OCI-LY7 (cell line): ENCODE measurements at regions not wholly inside any gene's neighbourhood (a gene's known extent, or its start where the extent isn't known, plus 50 kb on each side); places are given as distances from the start of the nearest gene placed in this dataset.

Experiments used
- BruUV-seq: library from RNA; stranded (reverse); fragments of 400-500 nt; replicated peaks from 2 replicates; lab custom pipeline; 2021; lab: Mats Ljungman, UMichigan
- CTCF ChIA-PET: fragments of 300-600 bp; sonication (Branson Sonifier 250); formaldehyde crosslinking; loops from one replicate; lab custom pipeline; 2022; ENCODE audit warnings: antibody characterized with exemption; ENCODE audit not compliant: unreplicated experiment; lab: Charles Lee
- POLR2A ChIA-PET: fragments of 300-600 bp; sonication (Branson Sonifier 250); formaldehyde crosslinking; loops from one replicate; lab custom pipeline; 2022; ENCODE audit warnings: antibody characterized with exemption; lab: Charles Lee
- DNase-seq: peaks from one replicate; pipeline ENCODE4 v3.0.0-alpha.2; 2015; ENCODE audit warnings: low spot score
- H2AFZ ChIP-seq: fragments of 200-600 bp; sonication (generic), shearing (Covaris generic); 2 replicates; pipeline ENCODE4 v1.6.1; 2014; ENCODE audit warnings: mild to moderate bottlenecking, antibody characterized with exemption, low read length, moderate library complexity
- H3K27ac ChIP-seq: fragments of 200-600 bp; sonication (generic); 2 replicates; pipeline ENCODE4 v1.5.1; 2014; ENCODE audit warnings: mixed run types, low read depth, mild to moderate bottlenecking, moderate library complexity, low read length, inconsistent platforms; ENCODE audit not compliant: poor library complexity, severe bottlenecking
- H3K36me3 ChIP-seq: fragments of 200-600 bp; sonication (generic); 2 replicates; pipeline ENCODE4 v1.6.1; 2014; ENCODE audit warnings: mild to moderate bottlenecking, antibody characterized with exemption, low read length, moderate library complexity, mixed read lengths; ENCODE audit not compliant: insufficient read depth
- H3K4me1 ChIP-seq: fragments of 200-600 bp; sonication (generic); 2 replicates; pipeline ENCODE4 v1.5.1; 2014; ENCODE audit warnings: mild to moderate bottlenecking, low read length; ENCODE audit not compliant: insufficient read depth, poor library complexity, severe bottlenecking
- H3K4me2 ChIP-seq: fragments of 200-600 bp; sonication (generic); 2 replicates; pipeline ENCODE4 v1.6.1; 2014; ENCODE audit warnings: mild to moderate bottlenecking, low read length
- H3K4me3 ChIP-seq: fragments of 200-600 bp; sonication (generic); 2 replicates; pipeline ENCODE4 v1.5.1; 2014; ENCODE audit warnings: mild to moderate bottlenecking, low read depth, low read length; ENCODE audit not compliant: poor library complexity, severe bottlenecking
- H3K79me2 ChIP-seq: fragments of 200-600 bp; sonication (generic); 2 replicates; pipeline ENCODE4 v1.6.1; 2016; ENCODE audit warnings: low read depth, mild to moderate bottlenecking, low read length, moderate library complexity, mixed read lengths; ENCODE audit not compliant: insufficient read depth
- H3K9me2 ChIP-seq: fragments of 200-600 bp; sonication (generic); 2 replicates; pipeline ENCODE4 v1.6.1; 2016; ENCODE audit warnings: mild to moderate bottlenecking, low read length, mixed read lengths; ENCODE audit not compliant: insufficient read depth
- H3K9me3 ChIP-seq: fragments of 200-600 bp; sonication (generic); 2 replicates; pipeline ENCODE4 v1.6.1; 2014; ENCODE audit warnings: mild to moderate bottlenecking, mixed run types, low read length, mixed read lengths
- H4K20me1 ChIP-seq: fragments of 200-600 bp; sonication (generic); 2 replicates; pipeline ENCODE4 v1.6.1; 2014; ENCODE audit warnings: mild to moderate bottlenecking, antibody characterized with exemption, low read length, moderate library complexity, mixed read lengths; ENCODE audit not compliant: insufficient read depth
- CTCF ChIP-seq: fragments of 200-600 bp; sonication (generic); conservative IDR thresholded peaks from 2 replicates; pipeline ENCODE4 v1.5.1; 2014; ENCODE audit warnings: mild to moderate bottlenecking, antibody characterized with exemption, low read length, moderate library complexity, mixed read lengths
- EZH2phosphoT487 ChIP-seq: fragments of 200-600 bp; sonication (generic); IDR thresholded peaks from 2 replicates; pipeline ENCODE4 v1.6.1; 2018; ENCODE audit warnings: low read depth, borderline replicate concordance, mild to moderate bottlenecking, mixed run types, antibody characterized with exemption, low read length, moderate library complexity, mixed read lengths
- intact Hi-C: fragments of 100-400 bp; cut with micrococcal nuclease; formaldehyde crosslinking; loops from one replicate; pipeline ENCODE4 v1.10.0; 2022; ENCODE audit not compliant: unreplicated experiment

- Histone ChIP-seq H3K4me3 (no peak overlapping the region), H3K36me3 (no peaks in the 10 kb centered on the region), H4K20me1 (no peaks in the 10 kb centered on the region), H3K79me2 (no peaks in the 10 kb centered on the region), H2AFZ (no peak overlapping the region), H3K9me2 (no peaks in the 10 kb centered on the region), H3K4me1 (no peaks in the 10 kb centered on the region), H3K4me2 (no peak overlapping the region), H3K27ac (no peak overlapping the region), H3K9me3 (no peaks in the 10 kb centered on the region)
- no peak for TF ChIP-seq EZH2phosphoT487
- no peak for TF ChIP-seq CTCF
- POLR2A ChIA-PET: interaction anchor here (0.6 to 0.8 kb wide), 4 partner anchors 18 to 969 kb away, joined by 3 to 4 read pairs (median 3); no protein-coding TSS in a partner anchor
- intact Hi-C loops: no loop called here
- CTCF ChIA-PET: no interaction called here
- DNase-seq: no peak
- no TSS peak for BruUV-seq
Observed at GRCh38 chr6:139557547-139557946, 183.1 kb upstream of the CITED2 start.

- Histone ChIP-seq H4K20me1 (no peaks in the 10 kb centered on the region), H3K4me2 (no peak overlapping the region), H3K27ac (no peak overlapping the region), H3K79me2 (no peaks in the 10 kb centered on the region), H3K4me3 (no peak overlapping the region), H3K9me2 (no peaks in the 10 kb centered on the region), H2AFZ (no peak overlapping the region), H3K36me3 (no peaks in the 10 kb centered on the region), H3K4me1 (no peaks in the 10 kb centered on the region), H3K9me3 (no peaks in the 10 kb centered on the region)
- no TSS peak for BruUV-seq
- DNase-seq: no peak
- TF ChIP-seq EZH2phosphoT487: no peak
- no peak for TF ChIP-seq CTCF
- ChIA-PET CTCF (no interaction called here), POLR2A (interaction anchor here (0.7 to 0.8 kb wide), 2 partner anchors 151 to 522 kb away, joined by 4 read pairs; no protein-coding TSS in a partner anchor)
- intact Hi-C loops: no loop called here
Observed at GRCh38 chr6:139556532-139556931, 182.1 kb upstream of the CITED2 start.

GRCh38 chr6:139553916-139554315, 179.5 kb upstream of the CITED2 start:
- ChIA-PET POLR2A (no interaction called here), CTCF (no interaction called here)
- no peaks in the 10 kb centered on the region for H3K9me3 ChIP-seq
- intact Hi-C loops: no loop called here
- DNase-seq: no peak
- H3K79me2 ChIP-seq: no peaks in the 10 kb centered on the region
- H2AFZ ChIP-seq: no peak overlapping the region
- H3K4me2 ChIP-seq: no peak overlapping the region
- no peaks in the 10 kb centered on the region for H3K4me1 ChIP-seq
- H3K27ac ChIP-seq: no peak overlapping the region
- H3K9me2 ChIP-seq: no peaks in the 10 kb centered on the region
- TF ChIP-seq CTCF: no peak
- no peak for TF ChIP-seq EZH2phosphoT487
- no TSS peak for BruUV-seq
- no peaks in the 10 kb centered on the region for H3K36me3 ChIP-seq
- H3K4me3 ChIP-seq: no peak overlapping the region
- H4K20me1 ChIP-seq: no peaks in the 10 kb centered on the region
